ENCODE measurements at regions not wholly inside any gene's neighbourhood (a gene's known extent, or its start where the extent isn't known, plus 50 kb on each side); places are given as distances from the start of the nearest gene placed in this dataset.
A peak's percentile ranks its signal among the peaks of the same experiment; 100 is the strongest.
"Not testable (repeated sequence)": the region's sequence is repeated elsewhere in the genome, so short reads cannot be mapped to it uniquely, and the experiment has no call there.

- Histone ChIP-seq H3K27ac (no peak overlapping the region), H3K4me1 (ENCODE audit: low read depth) (no peaks in the 10 kb centered on the region), H3K4me3 (no peak overlapping the region), H3K27me3 (no peaks in the 10 kb centered on the region), H3K36me3 (no peaks in the 10 kb centered on the region), H3K9me3 (ENCODE audit: low read depth) (no peaks in the 10 kb centered on the region)
- no peak for DNase-seq (ENCODE audit: low read depth in 1 of 2, low spot score in 1 of 2)
- no peak for TF ChIP-seq CTCF (IDR thresholded peaks at IDR 0.05; ENCODE audit: low read depth, low read length)
Observed at GRCh38 chr7:114180556-114181266, 233.9 kb upstream of the FOXP2 start.

- Histone ChIP-seq H3K36me3 (no peaks in the 10 kb centered on the region), H3K9me3 (ENCODE audit: low read depth) (no peaks in the 10 kb centered on the region), H3K27me3 (no peaks in the 10 kb centered on the region), H3K27ac (no peak overlapping the region), H3K4me3 (no peak overlapping the region), H3K4me1 (ENCODE audit: low read depth) (no peaks in the 10 kb centered on the region)
- DNase-seq (ENCODE audit: low read depth in 1 of 2, low spot score in 1 of 2), result peak in 1 of 2 donors; percentile 5
- no peak for TF ChIP-seq CTCF (IDR thresholded peaks at IDR 0.05; ENCODE audit: low read depth, low read length)
Observed at GRCh38 chr7:114175125-114175524, 239.5 kb upstream of the FOXP2 start.

GRCh38 chr7:114173170-114173890, 241.3 kb upstream of the FOXP2 start:
- no peak for DNase-seq (ENCODE audit: low read depth in 1 of 2, low spot score in 1 of 2)
- no peak for TF ChIP-seq CTCF (IDR thresholded peaks at IDR 0.05; ENCODE audit: low read depth, low read length)
- Histone ChIP-seq H3K27ac (no peak overlapping the region), H3K36me3 (no peaks in the 10 kb centered on the region), H3K27me3 (no peaks in the 10 kb centered on the region), H3K4me1 (ENCODE audit: low read depth) (no peaks in the 10 kb centered on the region), H3K9me3 (ENCODE audit: low read depth) (no peaks in the 10 kb centered on the region), H3K4me3 (no peak overlapping the region)

GRCh38 chr7:114169389-114169788, 245.2 kb upstream of the FOXP2 start:
- H3K36me3 ChIP-seq; DNase-seq (ENCODE audit: low read depth in 1 of 2, low spot score in 1 of 2); H3K9me3 ChIP-seq (ENCODE audit: low read depth); H3K4me1 ChIP-seq (ENCODE audit: low read depth); H3K27me3 ChIP-seq; H3K27ac ChIP-seq; H3K4me3 ChIP-seq: not testable (repeated sequence)

GRCh38 chr7:114160925-114161324, 242.1 kb upstream of the PPP1R3A start:
- H3K27me3 ChIP-seq, result no peaks in the 10 kb centered on the region
- no peak overlapping the region for H3K4me3 ChIP-seq
- H3K27ac ChIP-seq, result no peak overlapping the region
- H3K4me1 ChIP-seq (ENCODE audit: low read depth), result no peaks in the 10 kb centered on the region
- H3K36me3 ChIP-seq, result no peaks in the 10 kb centered on the region
- DNase-seq (ENCODE audit: low read depth in 1 of 2, low spot score in 1 of 2), result no peak
- TF ChIP-seq CTCF (IDR thresholded peaks at IDR 0.05; ENCODE audit: low read depth, low read length), result no peak
- H3K9me3 ChIP-seq (ENCODE audit: low read depth), result no peaks in the 10 kb centered on the region

- H3K4me1 ChIP-seq (ENCODE audit: low read depth), result no peaks in the 10 kb centered on the region
- no peak for TF ChIP-seq CTCF (IDR thresholded peaks at IDR 0.05; ENCODE audit: low read depth, low read length)
- H3K27me3 ChIP-seq, result no peaks in the 10 kb centered on the region
- DNase-seq (ENCODE audit: low read depth in 1 of 2, low spot score in 1 of 2), result no peak
- no peak overlapping the region for H3K27ac ChIP-seq
- no peak overlapping the region for H3K4me3 ChIP-seq
- H3K36me3 ChIP-seq, result no peaks in the 10 kb centered on the region
- H3K9me3 ChIP-seq (ENCODE audit: low read depth), result no peaks in the 10 kb centered on the region
Observed at GRCh38 chr7:114158854-114159253, 240.0 kb upstream of the PPP1R3A start.
